ENCODE measurements at regions not wholly inside any gene's neighbourhood (a gene's known extent, or its start where the extent isn't known, plus 50 kb on each side); places are given as distances from the start of the nearest gene placed in this dataset.
"Not testable (repeated sequence)": the region's sequence is repeated elsewhere in the genome, so short reads cannot be mapped to it uniquely, and the experiment has no call there.

- DNase-seq = no peak
- Histone ChIP-seq H3K9ac (ENCODE audit: low read length) (no peak overlapping the region), H2BK12ac (ENCODE audit: low read length) (no peak overlapping the region), H4K12ac (ENCODE audit: low read depth, low read length) (no peak overlapping the region), H4K91ac (ENCODE audit: low read depth, low read length) (no peak overlapping the region), H3K79me2 (ENCODE audit: control insufficient read depth, insufficient read depth, low read length, poor library complexity) (no peaks in the 10 kb centered on the region), H3K14ac (ENCODE audit: low read length) (no peak overlapping the region), H2BK5ac (ENCODE audit: low read depth, low read length, poor library complexity) (no peak overlapping the region), H3K4me1 (ENCODE audit: control insufficient read depth in 1 of 2, insufficient read depth in 2 of 2, low read length in 2 of 2) (no peaks in the 10 kb centered on the region), H4K8ac (ENCODE audit: low read depth, low read length) (no peak overlapping the region), H3K27ac (ENCODE audit: low read depth, low read length) (no peak overlapping the region), H2BK120ac (ENCODE audit: insufficient read depth, low read length, poor library complexity) (no peak overlapping the region), H3K18ac (ENCODE audit: low read length) (no peak overlapping the region), H3K9me3 (ENCODE audit: insufficient read depth, low read depth, low read length) (no peaks in the 10 kb centered on the region), H3K4me3 (ENCODE audit: low read depth, low read length) (no peak overlapping the region), H2AFZ (ENCODE audit: insufficient read depth, low read length, poor library complexity) (no peak overlapping the region), H3K27me3 (ENCODE audit: insufficient read depth, low read length) (no peaks in the 10 kb centered on the region), H3K4ac (ENCODE audit: low read depth, low read length) (no peak overlapping the region), H3K79me1 (ENCODE audit: low read length) (no peaks in the 10 kb centered on the region), H3K4me2 (ENCODE audit: low read length) (no peak overlapping the region), H2AK5ac (ENCODE audit: low read length) (no peak overlapping the region), H3K36me3 (ENCODE audit: control insufficient read depth in 1 of 2, insufficient read depth in 2 of 2, low read length in 2 of 2) (no peaks in the 10 kb centered on the region), H3K23ac (ENCODE audit: low read length) (no peak overlapping the region)
- no CpG with 5 or more reads among the region's 2 CpGs for WGBS (ENCODE audit: extremely low coverage, insufficient coverage, insufficient read length)
These were observed 116.8 kb upstream of the NUDT10 start for GRCh38 chrX:51215856-51216255.

- no peak overlapping the region for H2AFZ ChIP-seq (ENCODE audit: insufficient read depth, low read length, poor library complexity)
- WGBS (ENCODE audit: extremely low coverage, insufficient coverage, insufficient read length) = no CpG with 5 or more reads among the region's 4 CpGs
These were observed 90.4 kb upstream of the NUDT10 start for GRCh38 chrX:51242212-51242611.

DNA sequence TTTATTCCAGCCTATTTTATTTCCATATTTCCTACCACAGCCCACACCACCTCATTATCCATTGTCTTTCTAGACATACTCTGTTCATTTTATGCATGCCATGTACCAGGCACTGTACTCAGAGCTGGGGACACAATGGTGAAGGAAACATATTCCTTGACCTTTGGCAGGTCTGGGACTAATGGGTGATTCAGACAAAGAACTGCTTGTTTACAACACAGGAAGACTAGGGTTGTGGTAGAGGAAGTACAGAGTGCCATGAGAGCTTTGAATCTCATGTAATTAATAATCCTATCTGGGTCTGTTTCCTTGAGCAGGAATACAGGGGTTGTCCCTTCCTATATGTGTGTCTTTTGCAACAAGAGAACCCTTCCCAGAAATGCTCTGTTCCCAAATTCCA is 75.1 kb upstream of the NUDT10 start:
- Histone ChIP-seq H3K4me2 (ENCODE audit: low read length) (no peak overlapping the region), H3K9me3 (ENCODE audit: insufficient read depth, low read depth, low read length) (no peaks in the 10 kb centered on the region), H2AFZ (ENCODE audit: insufficient read depth, low read length, poor library complexity) (no peak overlapping the region), H3K9ac (ENCODE audit: low read length) (no peak overlapping the region), H3K4me3 (ENCODE audit: low read depth, low read length) (no peak overlapping the region), H3K14ac (ENCODE audit: low read length) (no peak overlapping the region), H2BK120ac (ENCODE audit: insufficient read depth, low read length, poor library complexity) (no peak overlapping the region), H3K79me1 (ENCODE audit: low read length) (no peaks in the 10 kb centered on the region), H3K27me3 (ENCODE audit: insufficient read depth, low read length) (no peaks in the 10 kb centered on the region), H2BK12ac (ENCODE audit: low read length) (no peak overlapping the region), H4K91ac (ENCODE audit: low read depth, low read length) (no peak overlapping the region), H3K36me3 (ENCODE audit: control insufficient read depth in 1 of 2, insufficient read depth in 2 of 2, low read length in 2 of 2) (no peaks in the 10 kb centered on the region), H2AK5ac (ENCODE audit: low read length) (no peak overlapping the region), H3K4ac (ENCODE audit: low read depth, low read length) (no peak overlapping the region), H3K27ac (ENCODE audit: low read depth, low read length) (no peak overlapping the region), H3K79me2 (ENCODE audit: control insufficient read depth, insufficient read depth, low read length, poor library complexity) (no peaks in the 10 kb centered on the region), H2BK5ac (ENCODE audit: low read depth, low read length, poor library complexity) (no peak overlapping the region), H4K12ac (ENCODE audit: low read depth, low read length) (no peak overlapping the region), H4K8ac (ENCODE audit: low read depth, low read length) (no peak overlapping the region), H3K18ac (ENCODE audit: low read length) (no peak overlapping the region), H3K4me1 (ENCODE audit: control insufficient read depth in 1 of 2, insufficient read depth in 2 of 2, low read length in 2 of 2) (no peaks in the 10 kb centered on the region), H3K23ac (ENCODE audit: low read length) (no peak overlapping the region)
- no peak for DNase-seq

More at GRCh38 chrX:51242212-51242611, 90.4 kb upstream of the NUDT10 start:
- no peak overlapping the region for H3K4ac ChIP-seq (ENCODE audit: low read depth, low read length)
- H3K27me3 ChIP-seq (ENCODE audit: insufficient read depth, low read length) = no peaks in the 10 kb centered on the region
- peaks cover 3% of the 10 kb centered on the region for H3K9me3 ChIP-seq (ENCODE audit: insufficient read depth, low read depth, low read length)
- H3K4me1 ChIP-seq (ENCODE audit: control insufficient read depth in 1 of 2, insufficient read depth in 2 of 2, low read length in 2 of 2) = no peaks in the 10 kb centered on the region
- no peak overlapping the region for H3K4me2 ChIP-seq (ENCODE audit: low read length)
- H3K79me2 ChIP-seq (ENCODE audit: control insufficient read depth, insufficient read depth, low read length, poor library complexity) = no peaks in the 10 kb centered on the region
- no peak overlapping the region for H3K14ac ChIP-seq (ENCODE audit: low read length)
- no peak overlapping the region for H3K9ac ChIP-seq (ENCODE audit: low read length)
- H3K18ac ChIP-seq (ENCODE audit: low read length) = no peak overlapping the region
- DNase-seq = no peak
- no peak overlapping the region for H2BK120ac ChIP-seq (ENCODE audit: insufficient read depth, low read length, poor library complexity)
- no peaks in the 10 kb centered on the region for H3K79me1 ChIP-seq (ENCODE audit: low read length)
- H2BK5ac ChIP-seq (ENCODE audit: low read depth, low read length, poor library complexity) = no peak overlapping the region
- H3K36me3 ChIP-seq (ENCODE audit: control insufficient read depth in 1 of 2, insufficient read depth in 2 of 2, low read length in 2 of 2) = no peaks in the 10 kb centered on the region
- H4K12ac ChIP-seq (ENCODE audit: low read depth, low read length) = no peak overlapping the region
- H3K27ac ChIP-seq (ENCODE audit: low read depth, low read length) = no peak overlapping the region
- no peak overlapping the region for H4K8ac ChIP-seq (ENCODE audit: low read depth, low read length)
- no peak overlapping the region for H3K4me3 ChIP-seq (ENCODE audit: low read depth, low read length)
- no peak overlapping the region for H3K23ac ChIP-seq (ENCODE audit: low read length)
- H4K91ac ChIP-seq (ENCODE audit: low read depth, low read length) = no peak overlapping the region
- no peak overlapping the region for H2AK5ac ChIP-seq (ENCODE audit: low read length)
- H2BK12ac ChIP-seq (ENCODE audit: low read length) = no peak overlapping the region

GRCh38 chrX:51262271-51262670 is 70.4 kb upstream of the NUDT10 start:
- H3K4me1 ChIP-seq (ENCODE audit: control insufficient read depth in 1 of 2, insufficient read depth in 2 of 2, low read length in 2 of 2); H3K79me2 ChIP-seq (ENCODE audit: control insufficient read depth, insufficient read depth, low read length, poor library complexity); H4K12ac ChIP-seq (ENCODE audit: low read depth, low read length); H3K79me1 ChIP-seq (ENCODE audit: low read length); H2BK120ac ChIP-seq (ENCODE audit: insufficient read depth, low read length, poor library complexity); H2AFZ ChIP-seq (ENCODE audit: insufficient read depth, low read length, poor library complexity); H2AK5ac ChIP-seq (ENCODE audit: low read length); H4K91ac ChIP-seq (ENCODE audit: low read depth, low read length); H3K27me3 ChIP-seq (ENCODE audit: insufficient read depth, low read length); H3K18ac ChIP-seq (ENCODE audit: low read length); H3K36me3 ChIP-seq (ENCODE audit: control insufficient read depth in 1 of 2, insufficient read depth in 2 of 2, low read length in 2 of 2); H2BK5ac ChIP-seq (ENCODE audit: low read depth, low read length, poor library complexity); H3K4me2 ChIP-seq (ENCODE audit: low read length); H2BK12ac ChIP-seq (ENCODE audit: low read length); H3K4ac ChIP-seq (ENCODE audit: low read depth, low read length); H3K4me3 ChIP-seq (ENCODE audit: low read depth, low read length); H3K27ac ChIP-seq (ENCODE audit: low read depth, low read length); H3K9ac ChIP-seq (ENCODE audit: low read length); H3K14ac ChIP-seq (ENCODE audit: low read length); H3K23ac ChIP-seq (ENCODE audit: low read length); H3K9me3 ChIP-seq (ENCODE audit: insufficient read depth, low read depth, low read length); H4K8ac ChIP-seq (ENCODE audit: low read depth, low read length); DNase-seq: not testable (repeated sequence)
- WGBS (ENCODE audit: extremely low coverage, insufficient coverage, insufficient read length) = no CpG with 5 or more reads among the region's 13 CpGs
